IMR-90 (cell line): ENCODE measurements at regions not wholly inside any gene's neighbourhood (a gene's known extent, or its start where the extent isn't known, plus 50 kb on each side); places are given as distances from the start of the nearest gene placed in this dataset.

Experiments used
- ATAC-seq: fragments of 200-7000 bp; cut with Tn5 transposase; 2 replicates; pipeline ENCODE4 v1.9.1; 2020; ENCODE audit warnings: low read depth, mild to moderate bottlenecking, moderate library complexity
- BruUV-seq: library from RNA; stranded (reverse); fragments of 400-500 nt; replicated peaks from 2 replicates; lab custom pipeline; 2021; lab: Mats Ljungman, UMichigan
- CTCF ChIA-PET: fragments of 300-600 bp; formaldehyde crosslinking; extraction: SDS; loops from one replicate; lab custom pipeline; 2021; ENCODE audit warnings: antibody characterized with exemption; lab: Yijun Ruan, JAX
- POLR2A ChIA-PET: fragments of 300-600 bp; sonication (Branson Sonifier 250); formaldehyde crosslinking; loops from one replicate; lab custom pipeline; 2022; ENCODE audit warnings: antibody characterized with exemption; ENCODE audit not compliant: unreplicated experiment; lab: Charles Lee
- DNase-seq: peaks from one replicate; pipeline ENCODE4 v3.0.0; 2013
- H2AFZ ChIP-seq: replicated peaks from 2 replicates; pipeline ENCODE3; 2013; ENCODE audit warnings: low read length, mild to moderate bottlenecking; ENCODE audit not compliant: poor library complexity
- H2AK5ac ChIP-seq: 2 replicates; pipeline ENCODE4 v1.6.1; 2013; ENCODE audit warnings: low read depth, low read length, inconsistent platforms
- H2AK9ac ChIP-seq: replicated peaks from 2 replicates; pipeline ENCODE3; 2013; ENCODE audit warnings: mild to moderate bottlenecking, low read depth, low read length, moderate library complexity; ENCODE audit not compliant: poor library complexity
- H2BK120ac ChIP-seq: 2 replicates; pipeline ENCODE4 v1.6.1; 2013; ENCODE audit warnings: low read depth, low read length, inconsistent platforms
- H2BK15ac ChIP-seq: 3 replicates; pipeline ENCODE4 v1.6.1; 2013; ENCODE audit warnings: low read depth, low read length, inconsistent platforms
- H2BK20ac ChIP-seq: 2 replicates; pipeline ENCODE4 v1.6.1; 2013; ENCODE audit warnings: low read depth, mild to moderate bottlenecking, inconsistent platforms, low read length, moderate library complexity
- H2BK5ac ChIP-seq: 2 replicates; pipeline ENCODE4 v1.6.1; 2013; ENCODE audit warnings: mild to moderate bottlenecking, low read depth, low read length, inconsistent platforms; ENCODE audit not compliant: poor library complexity, severe bottlenecking
- H3K14ac ChIP-seq: replicated peaks from 2 replicates; pipeline ENCODE4 v1.6.1; 2013; ENCODE audit warnings: low read depth, low read length, inconsistent platforms
- H3K18ac ChIP-seq: 2 replicates; pipeline ENCODE4 v1.6.1; 2013; ENCODE audit warnings: low read depth, low read length, control low read depth
- H3K23ac ChIP-seq: 2 replicates; pipeline ENCODE4 v1.6.1; 2013; ENCODE audit warnings: low read depth, low read length, inconsistent platforms
- H3K27ac ChIP-seq: 2 replicates; pipeline ENCODE4 v1.5.1; 2013; ENCODE audit warnings: mild to moderate bottlenecking, control low read depth, low read length; ENCODE audit not compliant: insufficient read depth
- H3K27me3 ChIP-seq: 2 replicates; pipeline ENCODE4 v1.6.1; 2013; ENCODE audit warnings: low read length; ENCODE audit not compliant: control insufficient read depth, insufficient read depth
- H3K36me3 ChIP-seq: 2 replicates; pipeline ENCODE4 v1.6.1; 2013; ENCODE audit warnings: low read length, mixed read lengths; ENCODE audit not compliant: control insufficient read depth, insufficient read depth
- H3K4ac ChIP-seq: 2 replicates; pipeline ENCODE4 v1.6.1; 2013; ENCODE audit warnings: low read depth, low read length, inconsistent platforms
- H3K4me1 ChIP-seq: 2 replicates; pipeline ENCODE4 v1.6.1; 2013; ENCODE audit warnings: low read length, mixed read lengths; ENCODE audit not compliant: control insufficient read depth, insufficient read depth
- H3K4me2 ChIP-seq: 2 replicates; pipeline ENCODE4 v1.6.1; 2013; ENCODE audit warnings: low read depth, mild to moderate bottlenecking, control low read depth, low read length, moderate library complexity
- H3K4me3 ChIP-seq: 2 replicates; pipeline ENCODE4 v1.5.1; 2013; ENCODE audit warnings: low read depth, mild to moderate bottlenecking, control low read depth, low read length, moderate library complexity; ENCODE audit not compliant: insufficient read depth
- H3K56ac ChIP-seq: 2 replicates; pipeline ENCODE4 v1.6.1; 2013; ENCODE audit warnings: low read length, inconsistent platforms; ENCODE audit not compliant: insufficient read depth; ENCODE audit errors: extremely low read depth
- H3K79me1 ChIP-seq, 2 experiments: 2 replicates each; pipeline ENCODE4 v1.6.1; 2013; ENCODE audit warnings: low read length in 2 of 2, inconsistent platforms in 1 of 2, low read depth in 1 of 2
- H3K9ac ChIP-seq: 2 replicates; pipeline ENCODE4 v1.6.1; 2013; ENCODE audit warnings: low read depth, low read length, control low read depth
- H3K9me1 ChIP-seq: 2 replicates; pipeline ENCODE4 v1.6.1; 2013; ENCODE audit warnings: low read length, inconsistent platforms; ENCODE audit not compliant: insufficient read depth
- H3K9me3 ChIP-seq: 2 replicates; pipeline ENCODE4 v1.6.1; 2013; ENCODE audit warnings: low read length; ENCODE audit not compliant: control insufficient read depth, insufficient read depth
- H4K20me1 ChIP-seq: 2 replicates; pipeline ENCODE4 v1.6.1; 2013; ENCODE audit warnings: low read length, inconsistent platforms; ENCODE audit not compliant: insufficient read depth
- H4K5ac ChIP-seq: 2 replicates; pipeline ENCODE4 v1.6.1; 2013; ENCODE audit warnings: mild to moderate bottlenecking, low read depth, low read length, control low read depth
- H4K8ac ChIP-seq, 2 experiments: 2 replicates each; pipeline ENCODE4 v1.6.1; 2013; ENCODE audit warnings: low read depth in 2 of 2, low read length in 2 of 2, control low read depth in 1 of 2, inconsistent platforms in 1 of 2
- H4K91ac ChIP-seq: 2 replicates; pipeline ENCODE4 v1.6.1; 2013; ENCODE audit warnings: low read depth, low read length, inconsistent platforms; ENCODE audit not compliant: insufficient read depth
- CEBPB ChIP-seq: IDR thresholded peaks from 2 replicates; pipeline ENCODE4 v1.6.1; 2012; ENCODE audit warnings: low read depth, low read length, improper control_type of control experiment
- CHD1 ChIP-seq: IDR thresholded peaks from 2 replicates; pipeline ENCODE4 v1.6.1; 2012; ENCODE audit warnings: low read depth, low read length, improper control_type of control experiment
- WGBS, 2 experiments: methylation state at CpG; one replicate each; pipeline versions ENCODE4 v1.1.5 to v1.1.7; 2013; ENCODE audit warnings: missing lambda C conversion rate in 2 of 2; ENCODE audit not compliant: insufficient read length in 1 of 2; ENCODE audit errors: extremely low coverage in 2 of 2; 5-methylcytosine and 5-hydroxymethylcytosine counted together
- dilution Hi-C: fragments of 300-500 bp; cut with HindIII; formaldehyde crosslinking; loops from one replicate; pipeline ENCODE4 v1.14.3; 2018; ENCODE audit warnings: low sequenced_read_pairs; ENCODE audit not compliant: unreplicated experiment
- in situ Hi-C: fragments of 300-500 bp; cut with MboI; formaldehyde crosslinking; loops from 3 replicates; pipeline ENCODE4 v1.14.3; 2019; ENCODE audit warnings: low sequenced_read_pairs, inconsistent platforms, mixed read lengths
- intact Hi-C: fragments of 100-400 bp; cut with micrococcal nuclease; formaldehyde crosslinking; loops from 2 replicates; pipeline ENCODE4 v1.10.0; 2022

DNA sequence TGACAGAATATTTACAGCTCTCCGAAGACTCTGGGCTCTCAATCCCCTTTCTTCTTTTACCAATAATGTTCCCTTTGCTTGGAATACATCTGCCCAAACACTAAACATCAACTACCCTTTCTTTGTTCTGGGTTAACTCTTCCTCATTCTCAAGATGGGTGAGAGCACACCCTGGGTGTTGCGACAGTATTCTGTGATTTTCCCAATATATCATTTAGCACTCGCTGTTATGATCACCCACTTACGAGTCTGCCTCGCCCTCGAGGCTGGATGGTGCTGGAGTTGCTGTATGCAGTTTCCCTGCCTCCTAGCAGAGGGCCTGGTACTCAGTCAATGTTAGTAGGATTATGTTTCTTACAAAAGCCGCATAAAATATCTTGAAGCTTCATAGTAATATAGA, 93.2 kb downstream of the SOCS6 start:
- ATAC-seq (no peak), DNase-seq (no peak)
- intact Hi-C loops (no loop called here), dilution Hi-C loops (no loop called here), in situ Hi-C loops (no loop called here)
- Histone ChIP-seq H3K27ac (no peak overlapping the region), H3K9me1 (peaks cover 13% of the 10 kb centered on the region), H3K4me3 (no peak overlapping the region), H4K20me1 (no peaks in the 10 kb centered on the region), H3K4ac (peak overlapping the region; percentile 58), H2AFZ (peak overlapping the region; percentile 5), H3K27me3 (no peaks in the 10 kb centered on the region), H2BK15ac (peak overlapping the region; percentile 84), H3K18ac (no peak overlapping the region), H3K36me3 (no peaks in the 10 kb centered on the region), H3K9me3 (no peaks in the 10 kb centered on the region), H3K79me1 (no peaks in the 10 kb centered on the region; a peak in 1 of 4 replicates), H2AK5ac (peak overlapping the region; percentile 70; the same call in 1 of the 2 replicates), H3K14ac (peak overlapping the region; percentile 42; the same call in 1 of the 2 replicates), H3K4me2 (no peak overlapping the region), H4K91ac (0 out of 2 replicates have a peak overlapping the region, but pooled peaks have one; percentile 14), H3K9ac (no peak overlapping the region), H3K56ac (no peak overlapping the region), H2BK120ac (peak overlapping the region; percentile 82), H2AK9ac (no peak overlapping the region), H2BK5ac (no peak overlapping the region), H3K4me1 (peaks cover 15% of the 10 kb centered on the region), H4K8ac (peak overlapping the region; percentile 35 to 76; a peak in 2 of 4 replicates), H4K5ac (no peak overlapping the region), H2BK20ac (peak overlapping the region; percentile 31; the same call in 1 of the 2 replicates), H3K23ac (0 out of 2 replicates have a peak overlapping the region, but pooled peaks have one; percentile 10)
- BruUV-seq = no TSS peak
- CTCF ChIA-PET = interaction anchor here (0.7 kb wide), 1 partner anchor 52 kb away, joined by 3 read pairs; no protein-coding TSS in a partner anchor
- TF ChIP-seq CHD1 (no peak), CEBPB (peak; percentile 49)
- POLR2A ChIA-PET = no interaction called here
- no CpG with 5 or more reads among the region's 7 CpGs for WGBS, 2 experiments
